ENCODE measurements at regions not wholly inside any gene's neighbourhood (a gene's known extent, or its start where the extent isn't known, plus 50 kb on each side); places are given as distances from the start of the nearest gene placed in this dataset.

DNA sequence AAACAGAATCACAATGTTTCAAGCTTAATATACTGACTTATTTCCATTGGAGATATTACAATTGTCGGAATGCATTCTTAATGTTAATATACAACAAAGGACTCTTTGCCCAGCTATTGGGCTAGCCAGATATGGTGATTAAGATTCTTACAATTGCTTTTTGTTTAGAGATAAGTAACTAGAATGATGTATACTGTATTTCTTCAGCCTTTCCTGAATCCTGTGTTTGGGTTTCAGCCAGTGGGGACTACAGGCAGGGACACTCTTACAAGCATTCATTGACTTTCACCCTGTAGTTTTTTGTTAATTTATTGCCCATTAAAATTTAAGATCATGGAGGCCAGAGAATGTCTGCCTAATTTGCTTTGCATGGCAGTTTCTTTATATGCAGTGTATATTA lies 254.1 kb upstream of the TMEFF2 start:
- TF ChIP-seq, protein P1, sequence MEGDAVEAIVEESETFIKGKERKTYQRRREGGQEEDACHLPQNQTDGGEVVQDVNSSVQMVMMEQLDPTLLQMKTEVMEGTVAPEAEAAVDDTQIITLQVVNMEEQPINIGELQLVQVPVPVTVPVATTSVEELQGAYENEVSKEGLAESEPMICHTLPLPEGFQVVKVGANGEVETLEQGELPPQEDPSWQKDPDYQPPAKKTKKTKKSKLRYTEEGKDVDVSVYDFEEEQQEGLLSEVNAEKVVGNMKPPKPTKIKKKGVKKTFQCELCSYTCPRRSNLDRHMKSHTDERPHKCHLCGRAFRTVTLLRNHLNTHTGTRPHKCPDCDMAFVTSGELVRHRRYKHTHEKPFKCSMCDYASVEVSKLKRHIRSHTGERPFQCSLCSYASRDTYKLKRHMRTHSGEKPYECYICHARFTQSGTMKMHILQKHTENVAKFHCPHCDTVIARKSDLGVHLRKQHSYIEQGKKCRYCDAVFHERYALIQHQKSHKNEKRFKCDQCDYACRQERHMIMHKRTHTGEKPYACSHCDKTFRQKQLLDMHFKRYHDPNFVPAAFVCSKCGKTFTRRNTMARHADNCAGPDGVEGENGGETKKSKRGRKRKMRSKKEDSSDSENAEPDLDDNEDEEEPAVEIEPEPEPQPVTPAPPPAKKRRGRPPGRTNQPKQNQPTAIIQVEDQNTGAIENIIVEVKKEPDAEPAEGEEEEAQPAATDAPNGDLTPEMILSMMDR (IDR thresholded peaks at IDR 0.05): no peak
- TF ChIP-seq RCOR1 (IDR thresholded peaks at IDR 0.05; ENCODE audit: low read length) (no peak), POLR2AphosphoS5 (IDR thresholded peaks at IDR 0.05; ENCODE audit: low read depth, low read length) (no peak)
- TF ChIP-seq, protein P2, sequence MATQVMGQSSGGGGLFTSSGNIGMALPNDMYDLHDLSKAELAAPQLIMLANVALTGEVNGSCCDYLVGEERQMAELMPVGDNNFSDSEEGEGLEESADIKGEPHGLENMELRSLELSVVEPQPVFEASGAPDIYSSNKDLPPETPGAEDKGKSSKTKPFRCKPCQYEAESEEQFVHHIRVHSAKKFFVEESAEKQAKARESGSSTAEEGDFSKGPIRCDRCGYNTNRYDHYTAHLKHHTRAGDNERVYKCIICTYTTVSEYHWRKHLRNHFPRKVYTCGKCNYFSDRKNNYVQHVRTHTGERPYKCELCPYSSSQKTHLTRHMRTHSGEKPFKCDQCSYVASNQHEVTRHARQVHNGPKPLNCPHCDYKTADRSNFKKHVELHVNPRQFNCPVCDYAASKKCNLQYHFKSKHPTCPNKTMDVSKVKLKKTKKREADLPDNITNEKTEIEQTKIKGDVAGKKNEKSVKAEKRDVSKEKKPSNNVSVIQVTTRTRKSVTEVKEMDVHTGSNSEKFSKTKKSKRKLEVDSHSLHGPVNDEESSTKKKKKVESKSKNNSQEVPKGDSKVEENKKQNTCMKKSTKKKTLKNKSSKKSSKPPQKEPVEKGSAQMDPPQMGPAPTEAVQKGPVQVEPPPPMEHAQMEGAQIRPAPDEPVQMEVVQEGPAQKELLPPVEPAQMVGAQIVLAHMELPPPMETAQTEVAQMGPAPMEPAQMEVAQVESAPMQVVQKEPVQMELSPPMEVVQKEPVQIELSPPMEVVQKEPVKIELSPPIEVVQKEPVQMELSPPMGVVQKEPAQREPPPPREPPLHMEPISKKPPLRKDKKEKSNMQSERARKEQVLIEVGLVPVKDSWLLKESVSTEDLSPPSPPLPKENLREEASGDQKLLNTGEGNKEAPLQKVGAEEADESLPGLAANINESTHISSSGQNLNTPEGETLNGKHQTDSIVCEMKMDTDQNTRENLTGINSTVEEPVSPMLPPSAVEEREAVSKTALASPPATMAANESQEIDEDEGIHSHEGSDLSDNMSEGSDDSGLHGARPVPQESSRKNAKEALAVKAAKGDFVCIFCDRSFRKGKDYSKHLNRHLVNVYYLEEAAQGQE (IDR thresholded peaks at IDR 0.05; ENCODE audit: low read depth, low read length): no peak
- TF ChIP-seq, protein P3, sequence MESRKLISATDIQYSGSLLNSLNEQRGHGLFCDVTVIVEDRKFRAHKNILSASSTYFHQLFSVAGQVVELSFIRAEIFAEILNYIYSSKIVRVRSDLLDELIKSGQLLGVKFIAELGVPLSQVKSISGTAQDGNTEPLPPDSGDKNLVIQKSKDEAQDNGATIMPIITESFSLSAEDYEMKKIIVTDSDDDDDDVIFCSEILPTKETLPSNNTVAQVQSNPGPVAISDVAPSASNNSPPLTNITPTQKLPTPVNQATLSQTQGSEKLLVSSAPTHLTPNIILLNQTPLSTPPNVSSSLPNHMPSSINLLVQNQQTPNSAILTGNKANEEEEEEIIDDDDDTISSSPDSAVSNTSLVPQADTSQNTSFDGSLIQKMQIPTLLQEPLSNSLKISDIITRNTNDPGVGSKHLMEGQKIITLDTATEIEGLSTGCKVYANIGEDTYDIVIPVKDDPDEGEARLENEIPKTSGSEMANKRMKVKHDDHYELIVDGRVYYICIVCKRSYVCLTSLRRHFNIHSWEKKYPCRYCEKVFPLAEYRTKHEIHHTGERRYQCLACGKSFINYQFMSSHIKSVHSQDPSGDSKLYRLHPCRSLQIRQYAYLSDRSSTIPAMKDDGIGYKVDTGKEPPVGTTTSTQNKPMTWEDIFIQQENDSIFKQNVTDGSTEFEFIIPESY (IDR thresholded peaks at IDR 0.05; ENCODE audit: borderline replicate concordance, low read depth): no peak
